B cell (primary cell): ENCODE measurements at regions not wholly inside any gene's neighbourhood (a gene's known extent, or its start where the extent isn't known, plus 50 kb on each side); places are given as distances from the start of the nearest gene placed in this dataset.

Experiments used
- CTCF ChIP-seq: fragments of 200-600 bp; IDR thresholded peaks from one replicate; pipeline ENCODE4 v1.8.0; 2022; ENCODE audit warnings: antibody characterized with exemption, mild to moderate bottlenecking
- EZH2 ChIP-seq: IDR thresholded peaks from 2 replicates; pipeline ENCODE4 v1.6.1; 2012; ENCODE audit warnings: borderline replicate concordance, low read depth, mild to moderate bottlenecking, moderate library complexity, low read length; ENCODE audit not compliant: insufficient read depth, poor library complexity, severe bottlenecking

DNA sequence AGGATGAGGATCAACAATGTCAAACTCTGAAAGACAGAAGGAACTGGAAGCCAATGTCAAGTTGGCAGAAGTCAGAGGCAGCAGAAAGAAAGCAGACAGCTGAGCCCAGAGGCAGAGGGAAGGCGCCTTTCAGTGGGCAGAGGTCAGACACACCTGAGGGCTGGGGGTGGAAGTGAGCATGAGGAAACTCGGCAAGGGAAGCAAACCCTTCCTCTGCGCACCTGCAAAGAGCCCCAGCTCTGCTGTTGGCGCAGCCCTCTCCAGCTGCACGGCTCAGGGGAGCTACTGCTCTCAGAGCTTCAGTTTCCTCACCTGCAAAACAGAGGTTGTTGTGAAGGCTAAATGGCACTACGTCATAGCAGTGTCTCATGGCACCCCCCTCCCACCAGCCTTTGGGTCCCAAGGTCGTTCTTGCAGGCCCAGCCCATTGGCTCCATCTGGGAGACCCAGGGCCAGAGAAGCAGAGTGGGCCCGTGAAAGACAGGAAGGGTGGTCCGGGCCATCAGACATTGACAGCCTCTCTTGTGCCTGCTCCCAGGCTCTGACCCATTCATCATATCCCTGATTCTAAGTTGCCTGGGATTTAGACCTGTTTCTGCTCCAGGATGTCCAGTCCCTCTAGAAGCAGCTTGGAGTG, 53.3 kb upstream of the SLC6A11 start:
- TF ChIP-seq CTCF (no peak), EZH2 (no peak)
